ENCODE measurements at regions not wholly inside any gene's neighbourhood (a gene's known extent, or its start where the extent isn't known, plus 50 kb on each side); places are given as distances from the start of the nearest gene placed in this dataset.

GRCh38 chr1:70672442-70672888, 261.4 kb downstream of the CTH start:
- Histone ChIP-seq H3K4me3 (no peak overlapping the region), H3K36me3 (ENCODE audit: low read depth, missing control alignments) (no peaks in the 10 kb centered on the region), H3K27me3 (no peaks in the 10 kb centered on the region), H3K9me3 (no peaks in the 10 kb centered on the region), H3K27ac (no peak overlapping the region), H3K4me1 (no peaks in the 10 kb centered on the region)
- 45 to 49% methylated on average over 3 of the region's 3 CpGs for WGBS, 2 donors
- DNase-seq, result no peak
- intact Hi-C loops (cut with DNase I; ENCODE audit: low total_unique reads), result no loop called here
- TF ChIP-seq POLR2A (IDR thresholded peaks at IDR 0.05), result no peak
- no peak for TF ChIP-seq CTCF (IDR thresholded peaks at IDR 0.05)

- WGBS, 2 donors, result 72 to 78% methylated on average over 3 of the region's 3 CpGs
- Histone ChIP-seq H3K36me3 (ENCODE audit: low read depth, missing control alignments) (no peaks in the 10 kb centered on the region), H3K27ac (no peak overlapping the region), H3K4me1 (no peaks in the 10 kb centered on the region), H3K9me3 (no peaks in the 10 kb centered on the region), H3K4me3 (no peak overlapping the region), H3K27me3 (no peaks in the 10 kb centered on the region)
- intact Hi-C loops (cut with DNase I; ENCODE audit: low total_unique reads), result no loop called here
- TF ChIP-seq POLR2A (IDR thresholded peaks at IDR 0.05) (no peak), CTCF (IDR thresholded peaks at IDR 0.05) (no peak)
- no peak for DNase-seq
Observed at GRCh38 chr1:70674941-70675685, 264.0 kb downstream of the CTH start.

GRCh38 chr1:70675737-70676156, 264.7 kb downstream of the CTH start:
- no peak for TF ChIP-seq CTCF (IDR thresholded peaks at IDR 0.05)
- intact Hi-C loops (cut with DNase I; ENCODE audit: low total_unique reads), result no loop called here
- WGBS, 2 donors, result 50 to 81% methylated on average over 3 to 5 of the region's 5 CpGs
- H3K4me1 ChIP-seq, result no peaks in the 10 kb centered on the region
- H3K27ac ChIP-seq, result no peak overlapping the region
- H3K4me3 ChIP-seq, result no peak overlapping the region
- no peaks in the 10 kb centered on the region for H3K27me3 ChIP-seq
- H3K36me3 ChIP-seq (ENCODE audit: low read depth, missing control alignments), result no peaks in the 10 kb centered on the region
- DNase-seq, result no peak
- H3K9me3 ChIP-seq, result no peaks in the 10 kb centered on the region

GRCh38 chr1:70685300-70686286, 274.5 kb downstream of the CTH start:
- Histone ChIP-seq H3K4me1 (no peaks in the 10 kb centered on the region), H3K27ac (no peak overlapping the region), H3K4me3 (no peak overlapping the region), H3K9me3 (no peaks in the 10 kb centered on the region), H3K36me3 (ENCODE audit: low read depth, missing control alignments) (no peaks in the 10 kb centered on the region), H3K27me3 (no peaks in the 10 kb centered on the region)
- WGBS, 2 donors, result 30 to 60% methylated on average over 4 to 13 of the region's 13 CpGs
- intact Hi-C loops (cut with DNase I; ENCODE audit: low total_unique reads), result loop anchor here (10.0 kb wide), 1 partner anchor 359 kb away; the partner anchor contains the start of gene PTGER3
- peak; percentile 77 for DNase-seq
- peak; percentile 30 to 76 (median 64) for TF ChIP-seq CTCF (IDR thresholded peaks at IDR 0.05)
- TF ChIP-seq POLR2A (IDR thresholded peaks at IDR 0.05), result no peak
